ENCODE measurements at regions not wholly inside any gene's neighbourhood (a gene's known extent, or its start where the extent isn't known, plus 50 kb on each side); places are given as distances from the start of the nearest gene placed in this dataset.

DNA sequence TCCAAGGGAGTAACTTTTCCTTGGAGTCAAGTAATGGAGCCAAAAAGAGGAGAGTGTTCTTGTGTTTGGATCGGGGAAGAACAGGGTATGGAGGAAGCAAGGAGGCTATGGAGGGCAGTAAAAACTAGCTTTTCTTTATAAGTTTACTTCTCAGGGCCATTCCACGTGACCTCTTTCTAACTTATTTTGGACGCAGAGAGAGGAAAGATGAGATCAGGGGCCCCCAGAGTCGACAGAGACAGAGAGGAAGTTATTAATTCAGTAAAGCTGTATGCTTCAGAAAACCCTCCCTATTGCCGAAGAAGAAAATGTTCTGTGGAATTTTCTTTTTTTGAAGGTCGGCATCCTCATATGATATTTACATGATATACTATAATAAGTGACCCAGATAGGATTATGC, 233.8 kb upstream of the MPDZ start:
- TF ChIP-seq EP300 (IDR thresholded peaks at IDR 0.05) (no peak), POLR2A (IDR thresholded peaks at IDR 0.05) (no peak), POLR2AphosphoS5 (IDR thresholded peaks at IDR 0.05) (no peak), CTCF (IDR thresholded peaks at IDR 0.05) (no peak)

All from stomach (tissue), 4 donors.